Esophagus squamous epithelium (tissue), 4 donors: ENCODE measurements at regions not wholly inside any gene's neighbourhood (a gene's known extent, or its start where the extent isn't known, plus 50 kb on each side); places are given as distances from the start of the nearest gene placed in this dataset.

ENCODE experiments used
- CTCF ChIP-seq, 6 experiments: fragments of 450-650 bp in 4 of 6; fragments of 200-600 bp in 2 of 6; sonication (generic) in 2 of 6; IDR thresholded peaks; one replicate each; pipeline ENCODE4 v1.5.1; 2016 to 2019; ENCODE audit warnings: antibody characterized with exemption in 6 of 6, mild to moderate bottlenecking in 4 of 6, moderate library complexity in 4 of 6
- POLR2A ChIP-seq, 4 donors: fragments of 450-650 bp; IDR thresholded peaks; one replicate each; pipeline ENCODE4 v1.6.1; 2017; ENCODE audit warnings: antibody characterized with exemption in 4 of 4, mild to moderate bottlenecking in 4 of 4, moderate library complexity in 3 of 4

- no peak for TF ChIP-seq CTCF (IDR thresholded peaks at IDR 0.05)
- TF ChIP-seq POLR2A (IDR thresholded peaks at IDR 0.05) = no peak
Observed at GRCh38 chr5:73306741-73307275, 133.8 kb downstream of the TMEM174 start.
